Hematopoietic multipotent progenitor cell treated with erythropoietin and hydrocortisone succinate and interleukin-3 and kit ligand, for 8 days (in vitro differentiated cells): ENCODE measurements at regions not wholly inside any gene's neighbourhood (a gene's known extent, or its start where the extent isn't known, plus 50 kb on each side); places are given as distances from the start of the nearest gene placed in this dataset.

Source experiments
- DNase-seq: peaks from one replicate; pipeline ENCODE4 v3.0.0-alpha.2; 2015

- no peak for DNase-seq
Measured at GRCh38 chr3:127092368-127092767, 100.6 kb upstream of the PRR23E start.

- DNase-seq, result no peak
Measured at GRCh38 chr3:127092776-127093175, 100.2 kb upstream of the PRR23E start.

- no peak for DNase-seq
Measured at GRCh38 chr3:127093312-127093711, 99.6 kb upstream of the PRR23E start.

- no peak for DNase-seq
Measured at GRCh38 chr3:127095774-127096173, 97.2 kb upstream of the PRR23E start.

GRCh38 chr3:127096256-127097071 lies 96.5 kb upstream of the PRR23E start:
- no peak for DNase-seq

- DNase-seq, result no peak
Measured at GRCh38 chr3:127097072-127097405, 95.9 kb upstream of the PRR23E start.

- DNase-seq, result no peak
Measured at GRCh38 chr3:127097481-127097880, 95.5 kb upstream of the PRR23E start.

GRCh38 chr3:127099982-127100381 lies 92.9 kb upstream of the PRR23E start:
- no peak for DNase-seq

- no peak for DNase-seq
Measured at GRCh38 chr3:127100459-127101410, 92.2 kb upstream of the PRR23E start.

GRCh38 chr3:127101411-127102187 lies 91.3 kb upstream of the PRR23E start:
- DNase-seq, result no peak

- no peak for DNase-seq
Measured at GRCh38 chr3:127102188-127102520, 90.8 kb upstream of the PRR23E start.

GRCh38 chr3:127102587-127102986 lies 90.3 kb upstream of the PRR23E start:
- no peak for DNase-seq

- DNase-seq, result no peak
Measured at GRCh38 chr3:127103080-127103479, 89.9 kb upstream of the PRR23E start.

GRCh38 chr3:127104586-127104985 lies 88.3 kb upstream of the PRR23E start:
- no peak for DNase-seq

GRCh38 chr3:127105587-127105986 lies 87.3 kb upstream of the PRR23E start:
- no peak for DNase-seq

- DNase-seq, result no peak
Measured at GRCh38 chr3:127106053-127106452, 86.9 kb upstream of the PRR23E start.

- DNase-seq, result no peak
Measured at GRCh38 chr3:127106456-127106855, 86.5 kb upstream of the PRR23E start.

- no peak for DNase-seq
Measured at GRCh38 chr3:127107002-127107401, 85.9 kb upstream of the PRR23E start.

GRCh38 chr3:127107491-127108375 lies 85.2 kb upstream of the PRR23E start:
- no peak for DNase-seq

GRCh38 chr3:127108796-127109195 lies 84.1 kb upstream of the PRR23E start:
- no peak for DNase-seq

GRCh38 chr3:127110982-127111693 lies 81.8 kb upstream of the PRR23E start:
- no peak for DNase-seq
